ENCODE measurements at regions not wholly inside any gene's neighbourhood (a gene's known extent, or its start where the extent isn't known, plus 50 kb on each side); places are given as distances from the start of the nearest gene placed in this dataset.

DNA sequence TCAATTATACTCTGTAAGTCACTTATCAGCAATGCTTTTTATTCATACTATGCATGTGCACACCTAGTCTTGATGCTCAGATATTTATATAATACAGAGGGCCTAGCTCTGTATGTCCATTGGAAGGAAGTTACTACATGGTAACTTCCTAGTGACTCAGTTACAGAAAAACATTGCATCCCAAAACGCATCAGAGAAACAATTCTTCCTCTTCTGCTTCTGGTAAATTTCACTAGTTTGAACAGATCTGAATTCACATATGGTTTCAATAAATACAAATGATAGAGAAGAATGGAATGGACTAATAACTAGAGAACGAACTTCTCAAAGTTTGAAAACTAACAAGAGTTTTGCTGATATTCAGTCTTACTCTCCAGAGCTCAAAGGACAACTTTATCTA is 811.3 kb upstream of the ADGRL2 start:
- TF ChIP-seq, protein P1, sequence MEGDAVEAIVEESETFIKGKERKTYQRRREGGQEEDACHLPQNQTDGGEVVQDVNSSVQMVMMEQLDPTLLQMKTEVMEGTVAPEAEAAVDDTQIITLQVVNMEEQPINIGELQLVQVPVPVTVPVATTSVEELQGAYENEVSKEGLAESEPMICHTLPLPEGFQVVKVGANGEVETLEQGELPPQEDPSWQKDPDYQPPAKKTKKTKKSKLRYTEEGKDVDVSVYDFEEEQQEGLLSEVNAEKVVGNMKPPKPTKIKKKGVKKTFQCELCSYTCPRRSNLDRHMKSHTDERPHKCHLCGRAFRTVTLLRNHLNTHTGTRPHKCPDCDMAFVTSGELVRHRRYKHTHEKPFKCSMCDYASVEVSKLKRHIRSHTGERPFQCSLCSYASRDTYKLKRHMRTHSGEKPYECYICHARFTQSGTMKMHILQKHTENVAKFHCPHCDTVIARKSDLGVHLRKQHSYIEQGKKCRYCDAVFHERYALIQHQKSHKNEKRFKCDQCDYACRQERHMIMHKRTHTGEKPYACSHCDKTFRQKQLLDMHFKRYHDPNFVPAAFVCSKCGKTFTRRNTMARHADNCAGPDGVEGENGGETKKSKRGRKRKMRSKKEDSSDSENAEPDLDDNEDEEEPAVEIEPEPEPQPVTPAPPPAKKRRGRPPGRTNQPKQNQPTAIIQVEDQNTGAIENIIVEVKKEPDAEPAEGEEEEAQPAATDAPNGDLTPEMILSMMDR (IDR thresholded peaks at IDR 0.05) = no peak
- no peak for TF ChIP-seq POLR2A (IDR thresholded peaks at IDR 0.05; ENCODE audit: low read depth)
